HG03432 (cell line): ENCODE measurements at regions not wholly inside any gene's neighbourhood (a gene's known extent, or its start where the extent isn't known, plus 50 kb on each side); places are given as distances from the start of the nearest gene placed in this dataset.
A peak's percentile ranks its signal among the peaks of the same experiment; 100 is the strongest.
"Not testable (repeated sequence)": the region's sequence is repeated elsewhere in the genome, so short reads cannot be mapped to it uniquely, and the experiment has no call there.

ENCODE experiments used
- ATAC-seq: cut with Tn5 transposase; IDR thresholded peaks from one replicate; pipeline ENCODE4 v1.9.1; 2021; ENCODE audit warnings: mild to moderate bottlenecking, moderate library complexity; ENCODE audit not compliant: unreplicated experiment

DNA sequence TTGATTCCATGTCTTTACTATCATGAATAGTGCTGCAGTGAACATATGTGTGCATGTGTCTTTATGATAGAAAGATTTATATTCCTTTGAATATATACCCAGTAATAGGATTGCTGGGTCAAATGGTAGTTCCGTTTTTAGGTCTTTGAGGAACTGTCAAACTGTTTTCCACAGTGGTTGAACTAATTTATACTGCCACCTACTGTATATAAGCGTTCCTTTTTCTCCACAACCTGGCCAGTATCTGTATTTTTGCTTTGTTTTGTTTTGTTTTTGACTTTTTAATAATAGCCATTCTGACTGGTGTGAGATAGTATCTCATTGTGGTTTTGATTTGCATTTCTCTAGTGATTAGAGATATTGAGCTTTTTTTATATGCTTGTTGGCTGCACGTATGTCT is 641.6 kb downstream of the SUCLG1 start:
- ATAC-seq: peak; percentile 61

DNA sequence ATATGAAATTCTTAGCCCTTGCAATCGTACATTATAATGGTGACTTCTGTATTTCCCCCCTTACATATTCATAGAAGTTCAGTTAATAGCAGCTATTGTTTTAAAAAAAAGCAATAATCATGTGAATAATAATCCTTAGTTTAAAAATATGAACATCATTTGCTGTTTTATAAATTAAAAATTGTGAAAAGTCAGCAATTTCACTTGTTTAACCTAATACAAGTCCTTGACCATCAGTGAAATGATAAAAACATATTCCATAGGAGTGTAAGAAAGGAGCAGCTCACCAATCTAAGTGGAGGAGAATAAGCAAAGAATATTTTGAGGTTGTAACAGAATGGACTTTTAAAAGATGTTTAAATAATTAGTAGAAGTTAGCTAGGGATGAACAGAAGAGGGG is 650.2 kb downstream of the SUCLG1 start:
- no peak for ATAC-seq

DNA sequence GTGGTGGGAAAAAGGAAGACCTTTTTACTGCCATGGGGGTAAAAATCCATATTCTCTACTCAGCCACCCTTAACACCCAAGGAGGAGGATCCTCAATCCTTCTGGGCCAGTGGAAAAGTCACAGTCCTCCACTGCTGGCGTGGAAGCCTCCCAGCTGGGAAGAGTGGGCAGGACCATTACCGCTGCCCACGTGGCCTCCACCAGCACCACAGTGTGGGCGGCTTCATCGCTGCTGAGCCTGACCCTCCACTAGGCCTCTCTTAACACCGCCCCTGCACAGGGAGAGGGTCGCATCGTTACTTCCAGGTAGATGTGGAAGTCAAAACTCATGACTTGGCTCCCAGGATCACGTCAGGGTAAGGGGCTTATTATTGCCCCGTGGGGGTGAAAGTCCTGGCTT is 656.5 kb downstream of the SUCLG1 start:
- ATAC-seq: no peak

DNA sequence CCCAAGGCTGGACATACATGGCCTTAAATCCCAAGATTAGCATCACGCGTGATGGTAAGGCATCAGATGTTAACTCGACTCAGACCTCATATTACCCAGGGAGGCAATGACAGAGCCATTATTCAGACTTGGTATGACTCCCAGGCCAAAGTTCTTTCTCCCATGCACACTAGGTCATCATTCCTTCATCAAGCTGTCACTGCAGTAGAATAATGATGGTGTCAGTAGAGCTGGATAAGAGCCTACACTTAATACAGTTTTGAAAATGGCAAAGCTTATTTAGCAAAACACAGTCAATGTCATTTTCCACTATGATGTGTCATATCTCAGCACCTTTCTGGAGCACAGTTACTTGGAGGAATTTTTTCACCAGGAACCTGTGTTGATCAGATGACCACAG is 663.3 kb downstream of the SUCLG1 start:
- ATAC-seq: no peak

DNA sequence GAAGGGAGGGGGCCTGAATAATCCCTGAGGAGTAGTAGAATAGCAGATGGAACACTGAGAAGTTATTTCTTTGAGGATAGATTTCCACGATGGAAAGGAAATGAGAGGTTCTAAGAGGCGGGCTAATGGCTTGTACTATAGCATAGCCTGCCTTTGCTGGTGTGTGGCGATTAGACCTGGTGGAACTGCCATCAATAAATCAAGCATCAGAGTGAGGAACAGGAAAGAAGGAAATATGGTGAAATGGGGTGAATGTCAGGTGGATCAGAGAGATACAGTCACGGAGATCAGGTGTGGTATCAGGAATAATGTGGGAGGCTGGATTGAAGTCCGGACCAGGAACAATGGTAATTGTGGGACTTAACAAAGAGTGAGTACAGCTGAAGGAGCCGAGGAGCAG is 668.6 kb downstream of the SUCLG1 start:
- ATAC-seq: not testable (repeated sequence)

DNA sequence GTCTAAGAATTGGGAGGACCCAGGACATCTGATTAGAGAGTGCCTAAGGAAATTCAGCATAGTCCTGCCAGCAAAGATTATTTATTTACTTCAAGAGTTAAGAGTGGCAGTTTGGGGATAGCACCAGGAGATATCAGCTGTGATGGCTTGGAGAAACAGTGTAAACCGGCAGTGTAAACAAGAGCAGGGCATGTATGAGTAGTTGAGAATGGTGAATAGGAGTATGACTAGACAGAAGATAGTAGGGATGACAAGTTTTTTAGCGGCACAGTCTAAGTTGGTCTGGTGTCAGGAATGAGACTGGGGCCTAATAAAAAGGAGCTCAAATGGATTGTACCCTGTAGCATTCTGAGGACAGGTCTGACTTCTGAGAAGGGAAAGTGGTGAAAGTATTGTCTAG is 669.4 kb downstream of the SUCLG1 start:
- ATAC-seq: not testable (repeated sequence)

DNA sequence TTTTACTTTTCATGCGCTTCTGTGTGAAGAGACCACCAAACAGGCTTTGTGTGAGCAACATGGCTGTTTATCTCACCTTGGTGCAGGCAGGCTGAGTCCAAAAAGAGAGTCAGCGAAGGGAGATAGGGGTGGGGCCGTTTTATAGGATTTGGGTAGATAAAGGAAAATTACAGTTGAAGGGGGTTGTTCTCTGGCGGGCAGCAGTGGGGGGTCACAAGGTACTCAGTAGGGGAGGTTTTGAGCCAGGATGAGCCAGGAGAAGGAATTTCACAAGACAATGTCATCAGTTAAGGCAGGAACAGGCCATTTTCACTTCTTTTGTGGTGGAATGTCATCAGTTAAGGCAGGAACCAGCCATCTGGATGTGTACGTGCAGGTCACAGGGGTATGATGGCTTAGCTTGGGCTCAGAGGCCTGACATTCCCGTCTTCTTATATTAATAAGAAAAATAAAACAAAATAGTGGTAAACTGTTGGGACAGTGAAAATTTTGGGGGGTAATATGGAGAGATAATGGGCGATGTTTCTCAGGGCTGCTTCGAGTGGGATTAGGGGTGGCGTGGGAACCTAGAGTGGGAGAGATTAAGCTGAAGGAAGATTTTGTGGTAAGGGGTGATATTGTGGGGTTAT is 670.0 kb downstream of the SUCLG1 start:
- not testable (repeated sequence) for ATAC-seq

DNA sequence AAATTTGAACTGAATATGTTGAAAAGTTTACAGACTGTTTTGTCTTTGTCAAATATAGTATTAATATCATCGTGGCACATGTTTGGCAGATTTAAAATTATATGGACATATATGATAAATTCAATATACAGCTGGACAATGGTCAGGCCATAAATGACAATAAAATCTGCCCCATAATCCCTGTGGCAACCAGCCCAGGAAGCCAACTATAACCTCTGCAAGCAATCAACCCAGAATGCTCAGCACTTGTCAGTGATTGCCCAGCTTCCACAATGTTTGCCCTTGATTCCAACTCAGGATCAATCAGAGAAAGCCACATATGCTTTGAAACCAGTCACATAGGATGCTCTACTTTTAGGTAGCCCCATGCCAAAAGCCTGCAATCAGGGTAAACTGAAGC is 671.9 kb downstream of the SUCLG1 start:
- ATAC-seq: no peak

DNA sequence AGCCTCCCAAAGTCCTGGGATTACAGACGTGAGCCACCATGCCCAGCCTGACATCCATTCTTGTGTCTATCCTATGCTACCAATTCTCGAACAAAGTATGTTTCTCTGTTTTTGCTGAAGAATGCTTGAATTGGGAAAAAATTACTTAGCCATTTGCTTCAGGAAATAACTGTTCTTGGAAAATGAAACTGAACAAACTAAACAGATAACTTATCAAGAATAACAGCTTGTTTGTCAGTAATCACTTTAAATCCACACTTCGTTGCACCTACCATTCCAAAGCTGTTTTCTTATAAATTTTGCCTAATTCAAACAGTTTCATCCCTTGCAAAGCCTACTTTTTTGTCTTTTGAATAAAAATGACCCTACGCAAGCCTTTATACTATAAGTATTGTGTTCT is 672.9 kb downstream of the SUCLG1 start:
- no peak for ATAC-seq

DNA sequence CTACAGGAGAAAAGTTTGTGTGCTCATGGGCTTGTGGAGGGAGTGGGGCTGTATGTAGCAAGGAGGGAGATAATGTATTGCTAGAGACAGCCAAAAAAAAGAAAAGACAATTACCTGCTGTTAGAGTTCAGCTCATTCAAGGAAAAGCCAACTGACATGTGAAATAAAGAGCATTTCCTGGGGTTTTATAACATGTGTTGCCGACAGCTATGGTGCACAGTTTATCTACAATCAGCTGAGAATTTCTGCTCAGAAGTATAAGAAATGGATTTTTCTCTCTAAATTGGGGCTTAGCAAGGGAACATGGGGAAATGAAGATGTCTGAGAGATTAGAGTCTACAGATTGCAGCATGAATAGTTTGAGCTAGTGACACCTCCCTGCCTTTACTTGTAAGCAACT is 674.1 kb downstream of the SUCLG1 start:
- ATAC-seq: no peak

DNA sequence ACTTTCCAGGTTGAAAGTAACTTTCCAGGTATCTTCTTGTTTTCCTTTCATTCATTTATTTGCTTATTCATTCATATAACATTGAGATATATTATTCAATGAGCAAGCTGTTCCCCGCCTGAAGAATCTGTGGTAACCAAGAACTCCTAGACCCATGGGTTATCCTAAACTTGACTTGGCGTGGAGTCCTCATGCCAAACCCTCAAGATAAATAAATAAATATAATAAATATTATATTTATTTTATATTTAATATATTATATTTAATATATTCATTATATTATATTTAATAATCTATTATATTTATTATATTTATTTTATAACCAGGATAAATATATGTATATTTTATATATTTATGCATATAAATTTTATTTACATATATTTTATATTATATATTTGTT is 674.8 kb downstream of the SUCLG1 start:
- ATAC-seq: no peak

DNA sequence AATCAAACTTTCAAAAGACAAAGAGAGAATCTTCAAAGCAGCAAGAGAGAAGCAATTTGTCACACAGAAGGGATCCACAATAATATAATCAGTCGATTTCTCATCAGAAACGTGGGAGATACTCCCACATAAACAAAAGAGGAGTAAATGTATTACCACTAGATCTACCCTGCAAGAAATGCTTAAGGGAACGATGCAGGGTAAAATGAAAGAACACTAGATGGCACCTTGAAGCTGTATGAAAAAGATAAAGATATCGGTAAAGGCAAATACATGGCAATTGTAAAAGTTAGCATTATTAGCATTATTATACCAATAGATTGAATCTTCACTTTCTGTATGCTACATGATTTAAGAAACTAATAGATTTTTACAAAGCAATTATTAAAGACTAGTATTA is 677.0 kb downstream of the SUCLG1 start:
- no peak for ATAC-seq

DNA sequence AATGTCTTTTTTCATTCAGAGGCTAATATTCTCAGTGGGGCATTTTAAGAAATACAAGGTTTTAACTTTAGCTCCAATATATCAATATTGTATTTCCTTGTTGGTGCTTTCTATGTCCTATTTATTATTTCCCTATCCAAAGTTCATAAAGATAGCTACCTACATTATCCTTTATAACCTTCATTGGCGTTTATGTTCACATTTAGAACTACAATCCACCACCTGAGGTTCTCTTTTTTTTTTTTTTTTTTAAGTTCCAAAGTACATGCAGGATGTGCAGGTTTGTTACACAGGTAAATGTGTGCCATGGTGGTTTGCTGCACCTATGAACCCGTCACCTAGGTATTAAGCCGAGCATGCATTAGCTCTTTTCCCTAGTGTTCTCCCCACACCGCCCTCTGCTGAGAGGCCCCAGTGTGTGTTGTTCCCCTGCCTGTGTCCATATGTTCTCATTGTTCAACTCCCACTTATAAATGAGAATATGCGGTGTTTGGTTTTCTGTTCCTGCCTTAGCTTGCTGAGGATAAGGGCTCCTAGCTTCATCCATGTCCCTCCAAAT is 694.6 kb downstream of the SUCLG1 start:
- no peak for ATAC-seq

DNA sequence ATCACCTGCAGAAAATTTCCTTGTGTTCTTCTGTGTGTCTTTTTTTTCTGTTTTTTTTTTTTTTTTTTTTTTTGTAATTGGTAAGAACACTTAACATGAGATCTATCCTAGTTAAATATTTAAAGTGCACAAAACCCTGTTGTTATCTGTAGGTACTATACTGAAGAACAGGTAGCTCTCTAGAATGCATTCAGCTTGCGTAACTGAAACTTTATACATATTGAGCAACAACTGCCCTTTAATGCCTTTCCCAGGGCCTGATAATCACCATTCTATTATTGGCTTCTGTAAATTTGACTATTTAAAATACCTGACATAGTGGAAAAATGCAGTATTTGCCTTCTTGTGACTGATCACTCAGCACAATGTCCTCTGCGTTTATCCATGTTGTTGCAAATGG is 701.8 kb downstream of the SUCLG1 start:
- ATAC-seq: no peak

DNA sequence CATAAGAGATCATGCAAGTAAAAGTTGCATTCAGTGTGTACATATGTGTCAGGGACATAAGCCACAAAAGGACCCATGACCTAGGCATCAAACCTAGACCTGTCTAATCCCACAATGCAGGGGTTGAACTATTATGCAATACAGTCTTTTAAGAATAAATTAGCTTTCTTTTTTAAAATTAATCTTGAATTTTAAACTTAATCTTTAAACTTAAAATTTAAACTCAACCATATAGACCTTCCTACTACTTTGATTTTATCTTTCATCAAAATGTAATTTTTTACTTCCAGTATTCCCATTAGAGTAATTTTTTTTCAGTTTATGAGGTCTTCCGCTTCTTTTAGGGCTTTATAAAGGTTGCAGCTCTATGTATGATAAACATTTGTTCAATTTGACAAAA is 702.9 kb downstream of the SUCLG1 start:
- ATAC-seq: no peak

DNA sequence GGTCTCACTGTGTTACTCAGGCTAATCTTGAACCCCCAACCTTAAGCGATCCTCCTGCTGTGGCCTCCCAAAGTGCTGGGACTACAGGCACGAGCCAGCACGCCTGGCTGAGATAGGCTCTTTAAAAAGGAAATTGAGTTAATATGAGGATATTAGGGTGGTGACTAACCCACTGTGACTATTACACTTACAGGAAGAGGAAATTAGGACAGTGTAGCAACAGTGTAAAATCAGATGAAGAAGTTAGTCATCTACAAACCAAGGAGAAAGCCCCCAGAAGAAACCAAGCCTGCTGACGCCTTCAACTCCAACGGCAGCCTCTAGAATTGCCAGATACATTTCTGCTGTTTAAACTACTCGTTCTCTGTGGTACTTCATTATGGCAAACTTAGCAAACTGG is 711.9 kb downstream of the SUCLG1 start:
- no peak for ATAC-seq

DNA sequence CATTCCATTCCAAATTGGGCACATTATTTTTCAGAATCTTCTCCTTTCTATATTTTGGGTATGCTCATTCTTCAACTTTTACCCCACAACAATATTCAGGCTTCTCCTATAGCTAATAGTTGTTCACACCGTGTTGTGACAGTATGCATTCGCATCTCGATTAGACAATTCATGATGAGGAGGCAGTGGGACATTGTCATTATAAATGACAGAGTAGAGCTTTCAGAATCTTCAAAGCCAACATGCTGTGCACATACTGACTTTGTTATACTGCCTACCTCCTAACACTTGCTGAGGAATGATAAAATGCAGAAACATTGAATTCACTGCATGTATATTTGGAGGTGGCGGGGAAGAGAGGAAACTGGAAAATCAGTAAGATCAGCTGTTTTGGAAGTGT is 714.2 kb downstream of the SUCLG1 start:
- no peak for ATAC-seq

DNA sequence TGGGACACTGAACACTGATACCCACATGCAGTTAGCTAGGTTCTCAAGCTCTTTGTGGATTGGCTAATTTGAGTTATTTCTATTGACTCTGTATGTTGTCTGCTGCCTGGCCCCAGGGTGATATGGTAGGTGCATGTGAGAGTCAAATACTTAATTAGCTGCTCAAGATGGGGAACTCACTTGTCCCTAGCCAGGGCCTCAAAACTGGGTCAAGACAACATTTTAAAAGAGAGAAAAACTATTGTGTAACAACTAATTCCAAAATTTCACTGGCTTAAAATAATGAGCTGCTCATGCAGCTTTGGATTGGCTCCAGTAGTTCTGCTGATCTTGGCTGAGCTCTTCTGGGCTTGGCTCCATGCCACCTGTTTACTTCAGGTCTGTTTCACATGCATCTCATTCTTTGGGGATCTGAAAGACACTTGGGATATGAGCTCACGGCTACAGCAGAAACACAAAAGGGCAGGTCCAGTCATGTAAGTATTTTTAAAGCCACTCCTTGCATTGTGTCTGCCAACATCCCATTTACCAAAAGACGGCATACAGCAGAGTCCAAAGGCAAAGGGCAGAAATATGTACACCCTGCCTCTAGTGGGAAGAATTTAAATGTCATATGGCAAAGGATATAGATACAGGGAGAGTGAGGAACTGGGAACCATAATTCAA is 716.8 kb downstream of the SUCLG1 start:
- ATAC-seq: no peak

DNA sequence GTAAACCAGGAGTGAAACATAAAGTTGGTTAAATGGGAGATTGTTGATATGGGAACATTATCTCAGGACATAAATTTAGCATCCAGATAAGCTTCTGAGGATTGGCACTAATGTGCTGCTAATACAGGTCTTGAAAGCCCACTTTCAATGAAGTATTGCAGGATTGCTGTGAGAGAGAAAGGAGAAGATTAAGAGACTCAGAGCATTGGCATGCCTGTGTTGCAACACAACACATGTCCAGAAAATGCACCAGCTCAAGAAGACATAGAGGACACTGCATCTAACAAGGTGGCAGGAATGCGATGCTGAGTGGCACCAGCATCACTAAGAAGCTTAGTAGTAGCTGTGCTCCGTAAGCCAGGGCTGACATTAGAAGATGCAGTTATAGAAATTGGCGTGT is 728.9 kb downstream of the SUCLG1 start:
- ATAC-seq: no peak

DNA sequence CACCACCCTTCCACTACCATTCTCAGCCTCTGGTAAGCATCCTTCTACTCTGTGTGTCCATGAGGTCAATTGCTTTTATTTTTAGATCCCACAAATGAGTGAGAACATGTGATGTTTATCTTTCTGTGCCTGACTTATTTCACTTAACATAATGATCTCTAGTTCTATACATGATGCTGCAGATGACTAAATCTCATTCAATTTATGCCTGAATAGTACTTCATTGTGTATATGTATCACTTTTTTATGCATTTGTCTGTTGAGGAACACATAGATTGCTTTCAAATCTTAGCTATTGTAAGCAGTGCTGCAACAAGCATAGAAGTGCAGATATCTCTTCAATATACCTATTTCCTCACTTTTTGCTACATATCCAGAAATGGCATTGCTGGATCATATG is 733.3 kb downstream of the SUCLG1 start:
- no peak for ATAC-seq

DNA sequence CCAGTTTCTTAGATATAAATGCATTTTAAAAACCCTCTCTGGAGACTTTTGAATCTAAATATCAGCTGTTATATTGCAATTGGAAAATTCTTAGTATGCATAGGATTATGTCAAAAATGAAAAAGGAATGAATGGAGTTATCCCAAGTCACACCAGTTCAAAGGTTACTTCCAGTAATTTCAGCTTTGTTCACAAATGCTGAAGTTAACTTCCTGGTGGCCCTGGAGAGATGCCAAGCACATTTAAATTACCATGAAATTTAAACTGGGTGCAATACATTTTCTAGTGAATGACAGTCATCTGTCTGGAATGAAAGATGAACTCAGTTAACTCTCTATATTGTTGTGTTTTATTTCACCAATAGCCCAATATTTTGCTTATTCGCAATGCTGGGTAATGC is 753.9 kb downstream of the SUCLG1 start:
- ATAC-seq: no peak

DNA sequence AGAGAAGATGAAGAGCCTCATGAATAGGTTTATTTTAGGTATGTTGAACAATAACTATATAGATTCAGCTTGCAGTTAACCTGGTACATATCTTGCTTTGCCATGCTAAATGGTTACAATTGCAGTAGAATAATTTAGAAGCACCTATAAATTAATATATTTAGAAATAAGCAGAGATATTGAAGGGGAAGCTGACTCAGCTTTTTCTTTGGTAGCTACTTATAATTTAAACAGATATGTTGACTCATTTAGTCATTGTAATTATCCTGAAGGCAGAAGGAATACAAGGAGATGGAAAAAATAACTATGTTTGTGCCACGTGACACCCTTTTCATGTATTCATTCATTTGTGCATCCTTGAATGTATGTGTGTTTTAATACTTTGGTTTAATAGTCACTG is 755.5 kb downstream of the SUCLG1 start:
- no peak for ATAC-seq

DNA sequence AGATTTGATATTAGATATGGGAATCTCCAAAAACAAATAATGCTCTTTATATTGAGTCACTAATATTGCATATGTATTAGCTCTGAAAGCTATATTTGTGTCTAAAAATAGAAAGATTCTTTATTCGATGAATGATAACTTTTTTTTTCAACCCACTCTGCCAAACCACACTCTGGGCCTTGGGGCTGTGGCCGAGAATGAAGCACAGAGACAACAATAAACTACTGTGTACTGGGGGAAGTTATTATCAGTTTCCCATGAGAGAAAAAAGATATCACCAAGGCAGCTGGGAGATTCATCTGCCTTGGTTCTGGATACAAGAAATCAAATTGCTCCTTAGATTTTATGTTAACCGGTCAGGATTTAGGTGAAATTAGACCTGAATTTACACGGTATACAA is 762.2 kb downstream of the SUCLG1 start:
- ATAC-seq: no peak
